DND-41 (cell line): ENCODE measurements at regions not wholly inside any gene's neighbourhood (a gene's known extent, or its start where the extent isn't known, plus 50 kb on each side); places are given as distances from the start of the nearest gene placed in this dataset.

Source experiments
- CTCF ChIP-seq: IDR thresholded peaks from 2 replicates; pipeline ENCODE4 v1.5.1; 2012; ENCODE audit warnings: borderline replicate concordance, low read length, moderate library complexity, mild to moderate bottlenecking; ENCODE audit not compliant: poor library complexity, severe bottlenecking; ENCODE audit errors: extremely low read depth
- EZH2 ChIP-seq: IDR thresholded peaks from 3 replicates; pipeline ENCODE4 v1.6.1; 2012; ENCODE audit warnings: borderline replicate concordance, low read depth, mild to moderate bottlenecking, moderate library complexity, low read length, inconsistent platforms; ENCODE audit not compliant: severe bottlenecking

DNA sequence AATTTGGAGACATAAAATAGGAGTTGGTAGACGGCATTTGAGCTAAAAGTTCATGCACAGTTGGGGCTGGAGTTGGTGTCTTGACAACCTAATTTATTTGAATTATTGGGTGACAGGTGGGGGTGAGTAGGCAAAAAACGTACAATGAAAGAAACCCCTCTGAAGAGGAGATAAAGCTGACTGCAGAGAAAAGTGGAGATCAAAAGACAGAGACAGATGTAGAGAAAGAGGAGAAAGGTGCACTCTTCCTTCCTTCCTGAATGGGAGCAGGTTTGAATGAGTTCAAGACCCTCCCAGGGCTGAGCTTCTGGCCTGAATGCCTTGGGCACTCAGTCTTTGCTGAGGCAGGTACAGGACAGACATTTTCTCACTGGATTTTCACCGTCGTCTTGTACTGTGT, 284.3 kb downstream of the DHX35 start:
- TF ChIP-seq CTCF: no peak
- no peak for TF ChIP-seq EZH2
